ENCODE measurements at regions not wholly inside any gene's neighbourhood (a gene's known extent, or its start where the extent isn't known, plus 50 kb on each side); places are given as distances from the start of the nearest gene placed in this dataset.

GRCh38 chr3:76147846-76148245 is 362.5 kb upstream of the ZNF717 start:
- no peak overlapping the region for H2AK5ac ChIP-seq (ENCODE audit: low read depth, low read length)
- CTCF ChIA-PET (ENCODE audit: partially characterized antibody), result interaction anchor here (0.6 kb wide), 1 partner anchor 19 kb away, joined by 3 read pairs; no protein-coding TSS in a partner anchor
- 94% methylated on average over 2 of the region's 2 CpGs; no CpG with 5 or more reads in 1 of the 2 experiments for WGBS, 2 experiments (ENCODE audit: extremely low coverage in 1 of 2, insufficient coverage in 1 of 2, insufficient read length in 1 of 2, insufficient replicate concordance in 2 of 2, low coverage in 1 of 2, low lambda C conversion rate in 2 of 2, missing lambda C conversion rate in 1 of 2)

More at GRCh38 chr3:76147846-76148245, 362.5 kb upstream of the ZNF717 start:
- no peaks in the 10 kb centered on the region; a peak in 1 of 7 replicates for H3K4me1 ChIP-seq (replicated peaks in 1 of 4; ENCODE audit: control insufficient read depth in 3 of 4, insufficient read depth in 4 of 4, low read length in 3 of 4)
- no peak overlapping the region for H3K18ac ChIP-seq (ENCODE audit: extremely low read depth, low read length)
- H4K5ac ChIP-seq (ENCODE audit: insufficient read length, low read depth, low read length), result no peak overlapping the region
- H3K4ac ChIP-seq (replicated peaks; ENCODE audit: insufficient read length, low read depth, low read length), result no peak overlapping the region
- no peak overlapping the region for H2BK12ac ChIP-seq (ENCODE audit: low read depth, low read length)
- DNase-seq (ENCODE audit: low read depth in 1 of 2, low spot score in 2 of 2), result no peak
- no peak overlapping the region for H3K4me3 ChIP-seq (ENCODE audit: extremely low read depth in 1 of 4, insufficient read depth in 2 of 4, low read depth in 3 of 4, low read length in 4 of 4)
- TF ChIP-seq RFX5 (IDR thresholded peaks at IDR 0.05; ENCODE audit: borderline replicate concordance, low read depth, low read length) (no peak), SRF (IDR thresholded peaks at IDR 0.05; ENCODE audit: low read depth, low read length) (no peak), CEBPB (IDR thresholded peaks at IDR 0.05; ENCODE audit: low read depth, low read length) (no peak), MAFK (IDR thresholded peaks at IDR 0.05; ENCODE audit: low read depth, low read length) (no peak), BCL11A (IDR thresholded peaks at IDR 0.05; ENCODE audit: low read depth in 2 of 2, low read length in 2 of 2) (no peak), ATF3 (IDR thresholded peaks at IDR 0.05; ENCODE audit: insufficient read depth, low read depth, low read length) (no peak), KDM4A (IDR thresholded peaks at IDR 0.05; ENCODE audit: low read depth, low read length, severe bottlenecking) (no peak), BACH1 (IDR thresholded peaks at IDR 0.05; ENCODE audit: low read length) (no peak)
- H4K20me1 ChIP-seq (replicated peaks in 1 of 2; ENCODE audit: control insufficient read depth in 1 of 2, insufficient read depth in 2 of 2, low read length in 2 of 2), result no peaks in the 10 kb centered on the region
- H3K9me3 ChIP-seq (ENCODE audit: insufficient read depth in 2 of 2, low read depth in 1 of 2, low read length in 1 of 2), result no peaks in the 10 kb centered on the region
- H3K27me3 ChIP-seq (replicated peaks in 1 of 4; ENCODE audit: control insufficient read depth in 3 of 4, extremely low read depth in 1 of 4, insufficient read depth in 3 of 4, low read length in 3 of 4), result no peaks in the 10 kb centered on the region
- no peak overlapping the region for H3K56ac ChIP-seq (replicated peaks; ENCODE audit: insufficient read length, low read depth, low read length)
- H4K8ac ChIP-seq (ENCODE audit: extremely low read depth, insufficient read depth, low read length), result no peak overlapping the region
- no peak overlapping the region for H2AFZ ChIP-seq (ENCODE audit: low read length)
- H3K79me1 ChIP-seq (ENCODE audit: low read depth, low read length), result no peaks in the 10 kb centered on the region
- no peak overlapping the region for H3K23ac ChIP-seq (ENCODE audit: insufficient read length)
- no peak overlapping the region for H3K4me2 ChIP-seq (ENCODE audit: insufficient read depth in 1 of 2, low read depth in 2 of 2, low read length in 2 of 2)
- peaks cover 3% of the 10 kb centered on the region; the same call in 1 of the 2 replicates for H3K23me2 ChIP-seq (ENCODE audit: low read depth, low read length)
- H2BK120ac ChIP-seq (replicated peaks; ENCODE audit: low read depth, low read length), result no peak overlapping the region
- POLR2A ChIA-PET (ENCODE audit: partially characterized antibody), result no interaction called here
- FAIRE-seq, result no peak
- H2BK5ac ChIP-seq (ENCODE audit: low read depth, low read length), result no peak overlapping the region
- H4K91ac ChIP-seq (replicated peaks; ENCODE audit: insufficient read length, low read length), result no peak overlapping the region
- no peaks in the 10 kb centered on the region for H3K36me3 ChIP-seq (ENCODE audit: control insufficient read depth in 2 of 4, insufficient read depth in 4 of 4, low read length in 3 of 4)
- H3K79me2 ChIP-seq (ENCODE audit: control insufficient read depth in 1 of 2, insufficient read depth in 2 of 2, low read length in 2 of 2), result no peaks in the 10 kb centered on the region
- H2BK15ac ChIP-seq (ENCODE audit: low read length), result no peak overlapping the region
- H2BK20ac ChIP-seq (ENCODE audit: low read length), result no peak overlapping the region
- no peak overlapping the region for H3K27ac ChIP-seq (ENCODE audit: low read depth, low read length)
- no peak overlapping the region for H3K9ac ChIP-seq (replicated peaks in 1 of 4; ENCODE audit: extremely low read depth in 1 of 4, low read depth in 3 of 4, low read length in 3 of 4)
- no peak overlapping the region for H3K14ac ChIP-seq (ENCODE audit: insufficient read length)

Data from H1 (cell line).